K562 (cell line): ENCODE measurements at regions not wholly inside any gene's neighbourhood (a gene's known extent, or its start where the extent isn't known, plus 50 kb on each side); places are given as distances from the start of the nearest gene placed in this dataset.

Experiments used
- ATAC-seq: fragments of 200-7000 bp; cut with Tn5 transposase; 3 replicates; pipeline ENCODE4 v1.9.1; 2020; ENCODE audit warnings: moderate library complexity
- BruUV-seq: library from RNA; stranded (reverse); fragments of 400-500 nt; replicated peaks from 2 replicates; lab custom pipeline; 2021; lab: Mats Ljungman, UMichigan
- CTCF ChIA-PET: fragments of 300-600 bp; formaldehyde crosslinking; extraction: SDS; loops from one replicate; lab custom pipeline; 2021; ENCODE audit warnings: low intra/inter-chr PET ratio; lab: Yijun Ruan, JAX
- POLR2A ChIA-PET: fragments of 300-600, 350-650 bp; sonication (Branson Sonifier 250); formaldehyde crosslinking; extraction: SDS; loops from one replicate; lab custom pipeline; 2021; ENCODE audit warnings: antibody characterized with exemption, inconsistent platforms; lab: Yijun Ruan, JAX
- DNase-seq, 4 experiments: peaks; one replicate each; pipeline versions ENCODE4 v3.0.0 to v3.0.0-alpha.2; 2011 to 2018; ENCODE audit warnings: low spot score in 3 of 4, mixed read lengths in 3 of 4; ENCODE audit errors: extremely low read depth in 1 of 4
- FAIRE-seq: peaks from 2 replicates; lab custom pipeline; 2011; peaks lifted over from hg19 to GRCh38; lab: Jason Lieb, UNC
- H2AFZ ChIP-seq: 2 replicates; pipeline ENCODE4 v1.6.0; 2011; ENCODE audit warnings: low read depth, low read length, control low read depth, inconsistent platforms
- H3K27ac ChIP-seq: fragments of 200-600 bp; 3 replicates; pipeline ENCODE4 v1.8.0; 2011; ENCODE audit warnings: low read depth, mild to moderate bottlenecking, control low read depth, inconsistent platforms, low read length, moderate library complexity, mixed read lengths; ENCODE audit errors: extremely low read depth
- H3K27me3 ChIP-seq, 2 experiments: fragments of 300-600 bp in 1 of 2; 2 replicates in 1 of 2; 3 replicates in 1 of 2; pipeline versions ENCODE4 v1.6.0 to v1.8.0; 2011; ENCODE audit warnings: inconsistent platforms in 2 of 2, low read length in 2 of 2, mild to moderate bottlenecking in 1 of 2, mixed read lengths in 1 of 2, moderate library complexity in 1 of 2; ENCODE audit not compliant: control insufficient read depth in 2 of 2, insufficient read depth in 2 of 2
- H3K36me3 ChIP-seq: fragments of 300-600 bp; 3 replicates; pipeline ENCODE4 v1.8.0; 2011; ENCODE audit warnings: mild to moderate bottlenecking, low read length, inconsistent platforms; ENCODE audit not compliant: control insufficient read depth, insufficient read depth
- H3K4me1 ChIP-seq, 2 experiments: fragments of 200-600 bp in 1 of 2; replicated peaks in 1 of 2; 2 replicates in 1 of 2; 3 replicates in 1 of 2; pipeline versions ENCODE4 v1.5.1 to v1.8.0; 2011; ENCODE audit warnings: inconsistent platforms in 2 of 2, low read length in 2 of 2, mild to moderate bottlenecking in 1 of 2, mixed read lengths in 1 of 2, moderate library complexity in 1 of 2; ENCODE audit not compliant: control insufficient read depth in 2 of 2, insufficient read depth in 2 of 2
- H3K4me2 ChIP-seq: 2 replicates; pipeline ENCODE4 v1.6.1; 2011; ENCODE audit warnings: low read length, control low read depth, inconsistent platforms, mixed read lengths; ENCODE audit not compliant: insufficient read depth
- H3K4me3 ChIP-seq: fragments of 200-600 bp; sonication (generic), shearing (Covaris generic); 2 replicates; pipeline ENCODE4 v1.5.1; 2016; ENCODE audit warnings: control low read depth, inconsistent platforms
- H3K79me2 ChIP-seq: fragments of 200-600 bp; 3 replicates; pipeline ENCODE4 v1.8.0; 2011; ENCODE audit warnings: low read length, inconsistent platforms; ENCODE audit not compliant: control insufficient read depth, insufficient read depth
- H3K9ac ChIP-seq, 2 experiments: 2 replicates each; pipeline versions ENCODE4 v1.6.0 to v1.6.1; 2011; ENCODE audit warnings: low read depth in 2 of 2, low read length in 2 of 2, control low read depth in 1 of 2, inconsistent platforms in 1 of 2, mild to moderate bottlenecking in 1 of 2, mixed read lengths in 1 of 2; ENCODE audit not compliant: insufficient read depth in 1 of 2
- H3K9me1 ChIP-seq: one replicate; pipeline ENCODE4 v1.6.0; 2011; ENCODE audit warnings: inconsistent platforms, mild to moderate bottlenecking, low read length, moderate library complexity; ENCODE audit not compliant: control insufficient read depth, insufficient read depth
- H3K9me3 ChIP-seq: replicated peaks from 2 replicates; pipeline ENCODE4 v1.5.1; 2011; ENCODE audit warnings: low read depth, low read length, inconsistent platforms; ENCODE audit not compliant: control insufficient read depth, insufficient read depth
- H4K20me1 ChIP-seq: replicated peaks from 2 replicates; pipeline ENCODE4 v1.6.1; 2011; ENCODE audit warnings: low read length, inconsistent platforms, mixed read lengths; ENCODE audit not compliant: control insufficient read depth, insufficient read depth
- ESRRB ChIP-seq: fragments of 250-450 bp; sonication (Bioruptor Pico); IDR thresholded peaks from 2 replicates; pipeline ENCODE4 v1.5.0; 2020; ENCODE audit warnings: mild to moderate bottlenecking, moderate library complexity, borderline replicate concordance
- GTF2F1 ChIP-seq: IDR thresholded peaks from 2 replicates; pipeline ENCODE4 v1.6.1; 2011; ENCODE audit warnings: low read depth, low read length, improper control_type of control experiment
- HMG20B ChIP-seq: fragments of 250-450 bp; sonication (Bioruptor Pico); IDR thresholded peaks from 2 replicates; pipeline ENCODE4 v1.5.0; 2021; ENCODE audit warnings: mild to moderate bottlenecking
- ZBTB1 ChIP-seq: sonication (generic); formaldehyde crosslinking; IDR thresholded peaks from 2 replicates; pipeline ENCODE4 v1.8.1; 2023; ENCODE audit warnings: missing genetic modification reagents, low read depth, mild to moderate bottlenecking, borderline replicate concordance
- ZNF239 ChIP-seq: fragments of 250-450 bp; sonication (Bioruptor Pico); IDR thresholded peaks from 2 replicates; pipeline ENCODE4 v1.4.0; 2020; ENCODE audit warnings: mild to moderate bottlenecking
- WGBS: fragments of 100-300 bp; shearing (Covaris generic); methylation state at CpG from one replicate; pipeline ENCODE4 v1.1.6; 2016; ENCODE audit warnings: low coverage, mixed read lengths; ENCODE audit not compliant: insufficient coverage; ENCODE audit errors: missing lambda C conversion rate; 5-methylcytosine and 5-hydroxymethylcytosine counted together
- in situ Hi-C: fragments of 300-500 bp; cut with MboI; formaldehyde crosslinking; loops from 4 replicates; pipeline ENCODE4 v1.15.0; 2018; ENCODE audit warnings: inconsistent platforms, mixed read lengths
- intact Hi-C: fragments of 100-400 bp; cut with micrococcal nuclease; formaldehyde crosslinking; loops from 2 replicates; pipeline ENCODE4 v1.14.2; 2022
- TF ChIP-seq, protein P1 (sequence below): fragments of 250-450 bp; sonication (Bioruptor Pico); IDR thresholded peaks from 2 replicates; pipeline ENCODE4 v1.4.0; 2020; ENCODE audit warnings: mild to moderate bottlenecking, moderate library complexity, borderline replicate concordance
- TF ChIP-seq, protein P2 (sequence below): fragments of 250-450 bp; sonication (Bioruptor Pico); IDR thresholded peaks from 2 replicates; pipeline ENCODE4 v1.8.0; 2021; ENCODE audit warnings: moderate library complexity, mild to moderate bottlenecking, inconsistent platforms
- TF ChIP-seq, protein P3 (sequence below): sonication (generic); formaldehyde crosslinking; IDR thresholded peaks from 2 replicates; pipeline ENCODE4 v1.8.0; 2022; ENCODE audit warnings: mild to moderate bottlenecking, missing genetic modification reagents
- TF ChIP-seq, protein P4 (sequence below), 2 experiments: fragments of 150-350 bp in 1 of 2; IDR thresholded peaks; 2 replicates each; pipeline ENCODE4 v1.6.1; 2012 to 2016; ENCODE audit warnings: low read depth in 2 of 2, low read length in 2 of 2, mild to moderate bottlenecking in 1 of 2, moderate library complexity in 1 of 2

DNA sequence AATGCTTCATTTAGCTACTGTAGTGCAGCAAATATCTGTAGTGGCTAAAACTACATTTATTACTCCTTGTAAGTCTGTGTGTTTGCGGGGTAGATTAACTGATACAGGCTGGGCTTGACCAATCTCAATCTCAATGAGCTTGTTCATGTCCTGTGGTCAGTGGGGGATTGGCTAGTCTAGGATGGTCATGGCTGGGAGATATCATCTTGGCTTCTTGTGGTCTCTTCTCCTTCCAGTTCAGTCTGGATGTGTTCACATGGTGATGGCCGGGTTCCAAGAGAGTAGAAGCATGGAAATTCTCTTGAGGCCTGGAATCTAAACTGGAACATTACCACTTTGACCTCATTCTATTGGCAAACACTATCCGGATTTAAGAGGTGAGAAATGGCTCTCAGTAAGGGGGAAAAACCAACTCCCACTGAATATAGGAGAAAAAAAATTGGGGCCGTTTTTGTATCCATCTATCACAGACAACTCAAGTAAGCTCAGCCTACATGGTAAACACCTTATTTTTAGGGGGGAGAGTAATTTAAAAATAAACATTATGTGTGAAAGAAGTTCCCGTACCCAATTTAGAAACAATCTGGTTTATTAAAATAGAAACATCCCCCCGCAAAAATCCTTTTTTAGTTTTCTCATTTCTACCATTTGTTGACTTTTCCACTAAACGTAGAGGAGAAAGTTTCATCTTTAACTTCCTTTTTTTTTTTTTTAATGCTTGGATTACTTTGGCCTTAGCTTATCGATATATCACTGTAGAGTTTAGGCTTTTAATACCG is 284.9 kb upstream of the TBC1D5 start (continued):
- TF ChIP-seq, protein P1, sequence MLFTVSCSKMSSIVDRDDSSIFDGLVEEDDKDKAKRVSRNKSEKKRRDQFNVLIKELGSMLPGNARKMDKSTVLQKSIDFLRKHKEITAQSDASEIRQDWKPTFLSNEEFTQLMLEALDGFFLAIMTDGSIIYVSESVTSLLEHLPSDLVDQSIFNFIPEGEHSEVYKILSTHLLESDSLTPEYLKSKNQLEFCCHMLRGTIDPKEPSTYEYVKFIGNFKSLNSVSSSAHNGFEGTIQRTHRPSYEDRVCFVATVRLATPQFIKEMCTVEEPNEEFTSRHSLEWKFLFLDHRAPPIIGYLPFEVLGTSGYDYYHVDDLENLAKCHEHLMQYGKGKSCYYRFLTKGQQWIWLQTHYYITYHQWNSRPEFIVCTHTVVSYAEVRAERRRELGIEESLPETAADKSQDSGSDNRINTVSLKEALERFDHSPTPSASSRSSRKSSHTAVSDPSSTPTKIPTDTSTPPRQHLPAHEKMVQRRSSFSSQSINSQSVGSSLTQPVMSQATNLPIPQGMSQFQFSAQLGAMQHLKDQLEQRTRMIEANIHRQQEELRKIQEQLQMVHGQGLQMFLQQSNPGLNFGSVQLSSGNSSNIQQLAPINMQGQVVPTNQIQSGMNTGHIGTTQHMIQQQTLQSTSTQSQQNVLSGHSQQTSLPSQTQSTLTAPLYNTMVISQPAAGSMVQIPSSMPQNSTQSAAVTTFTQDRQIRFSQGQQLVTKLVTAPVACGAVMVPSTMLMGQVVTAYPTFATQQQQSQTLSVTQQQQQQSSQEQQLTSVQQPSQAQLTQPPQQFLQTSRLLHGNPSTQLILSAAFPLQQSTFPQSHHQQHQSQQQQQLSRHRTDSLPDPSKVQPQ: no peak
- no peak for TF ChIP-seq ZBTB1 (CRISPR knock-in tag)

DNA sequence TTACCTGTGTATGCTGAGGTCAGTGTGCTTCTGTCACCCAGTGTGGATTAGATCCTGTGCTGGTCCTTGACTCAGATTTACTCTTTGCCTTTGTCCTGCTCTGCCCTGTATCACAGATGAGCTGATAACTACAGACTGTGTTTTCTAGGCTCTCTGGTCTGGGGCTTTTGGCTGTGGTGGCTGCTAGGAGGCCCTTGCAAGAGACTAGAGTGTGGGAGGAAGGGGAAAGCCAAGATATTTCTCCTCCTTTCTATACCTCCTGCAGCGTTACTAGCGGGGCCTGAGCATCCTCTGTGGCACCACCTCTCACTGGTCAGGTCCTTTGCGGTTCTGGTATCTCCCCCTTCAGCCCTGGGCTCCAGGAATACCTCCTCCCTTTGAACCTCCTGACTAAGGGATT is 282.3 kb upstream of the TBC1D5 start:
- intact Hi-C loops (no loop called here), in situ Hi-C loops (no loop called here)
- Histone ChIP-seq H3K79me2 (no peaks in the 10 kb centered on the region), H3K9me1 (no peaks in the 10 kb centered on the region), H3K4me1 (no peaks in the 10 kb centered on the region), H3K27ac (no peak overlapping the region), H3K36me3 (no peaks in the 10 kb centered on the region), H3K4me3 (no peak overlapping the region), H3K27me3 (no peaks in the 10 kb centered on the region), H4K20me1 (no peaks in the 10 kb centered on the region), H3K9me3 (no peaks in the 10 kb centered on the region), H3K4me2 (no peak overlapping the region), H2AFZ (no peak overlapping the region), H3K9ac (no peak overlapping the region)
- no TSS peak for BruUV-seq
- ChIA-PET CTCF (no interaction called here), POLR2A (interaction anchor here (1.1 kb wide), 1 partner anchor 55 kb away, joined by 4 read pairs; no protein-coding TSS in a partner anchor)
- FAIRE-seq (no peak), DNase-seq (no peak), ATAC-seq (no peak)
- WGBS: 0% methylated on average over 3 of the region's 3 CpGs
- TF ChIP-seq HMG20B (CRISPR knock-in tag) (no peak), ZNF239 (CRISPR knock-in tag) (no peak), GTF2F1 (no peak), ESRRB (CRISPR knock-in tag) (no peak)
- TF ChIP-seq, protein P2, sequence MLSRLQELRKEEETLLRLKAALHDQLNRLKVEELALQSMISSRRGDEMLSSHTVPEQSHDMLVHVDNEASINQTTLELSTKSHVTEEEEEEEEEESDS (CRISPR knock-in tag): no peak
- TF ChIP-seq, protein P3, sequence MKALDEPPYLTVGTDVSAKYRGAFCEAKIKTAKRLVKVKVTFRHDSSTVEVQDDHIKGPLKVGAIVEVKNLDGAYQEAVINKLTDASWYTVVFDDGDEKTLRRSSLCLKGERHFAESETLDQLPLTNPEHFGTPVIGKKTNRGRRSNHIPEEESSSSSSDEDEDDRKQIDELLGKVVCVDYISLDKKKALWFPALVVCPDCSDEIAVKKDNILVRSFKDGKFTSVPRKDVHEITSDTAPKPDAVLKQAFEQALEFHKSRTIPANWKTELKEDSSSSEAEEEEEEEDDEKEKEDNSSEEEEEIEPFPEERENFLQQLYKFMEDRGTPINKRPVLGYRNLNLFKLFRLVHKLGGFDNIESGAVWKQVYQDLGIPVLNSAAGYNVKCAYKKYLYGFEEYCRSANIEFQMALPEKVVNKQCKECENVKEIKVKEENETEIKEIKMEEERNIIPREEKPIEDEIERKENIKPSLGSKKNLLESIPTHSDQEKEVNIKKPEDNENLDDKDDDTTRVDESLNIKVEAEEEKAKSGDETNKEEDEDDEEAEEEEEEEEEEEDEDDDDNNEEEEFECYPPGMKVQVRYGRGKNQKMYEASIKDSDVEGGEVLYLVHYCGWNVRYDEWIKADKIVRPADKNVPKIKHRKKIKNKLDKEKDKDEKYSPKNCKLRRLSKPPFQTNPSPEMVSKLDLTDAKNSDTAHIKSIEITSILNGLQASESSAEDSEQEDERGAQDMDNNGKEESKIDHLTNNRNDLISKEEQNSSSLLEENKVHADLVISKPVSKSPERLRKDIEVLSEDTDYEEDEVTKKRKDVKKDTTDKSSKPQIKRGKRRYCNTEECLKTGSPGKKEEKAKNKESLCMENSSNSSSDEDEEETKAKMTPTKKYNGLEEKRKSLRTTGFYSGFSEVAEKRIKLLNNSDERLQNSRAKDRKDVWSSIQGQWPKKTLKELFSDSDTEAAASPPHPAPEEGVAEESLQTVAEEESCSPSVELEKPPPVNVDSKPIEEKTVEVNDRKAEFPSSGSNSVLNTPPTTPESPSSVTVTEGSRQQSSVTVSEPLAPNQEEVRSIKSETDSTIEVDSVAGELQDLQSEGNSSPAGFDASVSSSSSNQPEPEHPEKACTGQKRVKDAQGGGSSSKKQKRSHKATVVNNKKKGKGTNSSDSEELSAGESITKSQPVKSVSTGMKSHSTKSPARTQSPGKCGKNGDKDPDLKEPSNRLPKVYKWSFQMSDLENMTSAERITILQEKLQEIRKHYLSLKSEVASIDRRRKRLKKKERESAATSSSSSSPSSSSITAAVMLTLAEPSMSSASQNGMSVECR (CRISPR knock-in tag): no peak
- TF ChIP-seq, protein P4, sequence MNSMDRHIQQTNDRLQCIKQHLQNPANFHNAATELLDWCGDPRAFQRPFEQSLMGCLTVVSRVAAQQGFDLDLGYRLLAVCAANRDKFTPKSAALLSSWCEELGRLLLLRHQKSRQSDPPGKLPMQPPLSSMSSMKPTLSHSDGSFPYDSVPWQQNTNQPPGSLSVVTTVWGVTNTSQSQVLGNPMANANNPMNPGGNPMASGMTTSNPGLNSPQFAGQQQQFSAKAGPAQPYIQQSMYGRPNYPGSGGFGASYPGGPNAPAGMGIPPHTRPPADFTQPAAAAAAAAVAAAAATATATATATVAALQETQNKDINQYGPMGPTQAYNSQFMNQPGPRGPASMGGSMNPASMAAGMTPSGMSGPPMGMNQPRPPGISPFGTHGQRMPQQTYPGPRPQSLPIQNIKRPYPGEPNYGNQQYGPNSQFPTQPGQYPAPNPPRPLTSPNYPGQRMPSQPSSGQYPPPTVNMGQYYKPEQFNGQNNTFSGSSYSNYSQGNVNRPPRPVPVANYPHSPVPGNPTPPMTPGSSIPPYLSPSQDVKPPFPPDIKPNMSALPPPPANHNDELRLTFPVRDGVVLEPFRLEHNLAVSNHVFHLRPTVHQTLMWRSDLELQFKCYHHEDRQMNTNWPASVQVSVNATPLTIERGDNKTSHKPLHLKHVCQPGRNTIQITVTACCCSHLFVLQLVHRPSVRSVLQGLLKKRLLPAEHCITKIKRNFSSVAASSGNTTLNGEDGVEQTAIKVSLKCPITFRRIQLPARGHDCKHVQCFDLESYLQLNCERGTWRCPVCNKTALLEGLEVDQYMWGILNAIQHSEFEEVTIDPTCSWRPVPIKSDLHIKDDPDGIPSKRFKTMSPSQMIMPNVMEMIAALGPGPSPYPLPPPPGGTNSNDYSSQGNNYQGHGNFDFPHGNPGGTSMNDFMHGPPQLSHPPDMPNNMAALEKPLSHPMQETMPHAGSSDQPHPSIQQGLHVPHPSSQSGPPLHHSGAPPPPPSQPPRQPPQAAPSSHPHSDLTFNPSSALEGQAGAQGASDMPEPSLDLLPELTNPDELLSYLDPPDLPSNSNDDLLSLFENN (IDR thresholded peaks at IDR 0.05; ENCODE audit: low read depth in 2 of 2, low read length in 2 of 2): no peak
